Umbilical cord (tissue), 1 donor: ENCODE measurements at regions not wholly inside any gene's neighbourhood (a gene's known extent, or its start where the extent isn't known, plus 50 kb on each side); places are given as distances from the start of the nearest gene placed in this dataset.
A peak's percentile ranks its signal among the peaks of the same experiment; 100 is the strongest.
"Not testable (repeated sequence)": the region's sequence is repeated elsewhere in the genome, so short reads cannot be mapped to it uniquely, and the experiment has no call there.

Experiments
- DNase-seq: peaks from one replicate; pipeline ENCODE4 v3.0.0-alpha.2; 2015; ENCODE audit warnings: low spot score

DNA sequence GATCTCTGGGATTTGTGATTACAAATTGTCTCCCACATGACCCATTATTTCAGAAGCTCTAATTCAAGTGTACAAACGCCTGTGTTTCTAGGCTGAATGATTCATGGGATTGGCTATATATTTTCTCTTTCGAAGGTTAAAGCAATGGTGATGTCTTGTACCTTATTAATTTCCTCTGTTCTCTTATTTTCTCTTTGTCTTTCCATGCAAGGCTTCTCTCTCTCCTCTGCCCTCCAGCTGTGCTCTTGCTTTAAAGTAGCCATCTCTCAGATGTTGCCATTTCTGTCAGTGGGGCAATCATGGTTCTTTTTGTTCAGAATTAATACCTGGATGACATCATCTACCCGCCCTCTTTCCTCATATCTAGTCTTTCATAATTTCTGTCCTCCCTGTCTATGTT, 184.3 kb upstream of the ATP10B start:
- DNase-seq, result no peak

DNA sequence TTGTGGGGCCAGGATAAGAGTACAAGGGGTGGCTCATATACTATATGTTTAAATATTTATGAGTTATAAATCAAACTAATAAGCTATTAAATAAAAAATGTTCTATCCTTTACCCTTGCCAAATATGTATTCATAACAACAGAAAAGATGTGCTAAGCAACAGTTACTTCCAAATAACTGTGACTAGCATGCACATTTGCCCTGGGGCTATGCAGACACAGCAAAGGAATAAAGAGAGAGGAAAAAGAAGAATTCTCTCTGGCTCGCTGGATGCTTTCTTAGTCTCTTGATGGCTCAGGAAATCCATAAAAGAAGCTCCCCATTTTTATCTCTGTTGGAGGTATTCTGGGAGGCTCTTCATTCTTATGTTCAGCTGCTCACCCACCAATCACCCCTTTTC, 182.4 kb upstream of the ATP10B start:
- DNase-seq, result no peak

GRCh38 chr5:161030229-161030628, 178.2 kb upstream of the ATP10B start:
- DNase-seq, result no peak

DNA sequence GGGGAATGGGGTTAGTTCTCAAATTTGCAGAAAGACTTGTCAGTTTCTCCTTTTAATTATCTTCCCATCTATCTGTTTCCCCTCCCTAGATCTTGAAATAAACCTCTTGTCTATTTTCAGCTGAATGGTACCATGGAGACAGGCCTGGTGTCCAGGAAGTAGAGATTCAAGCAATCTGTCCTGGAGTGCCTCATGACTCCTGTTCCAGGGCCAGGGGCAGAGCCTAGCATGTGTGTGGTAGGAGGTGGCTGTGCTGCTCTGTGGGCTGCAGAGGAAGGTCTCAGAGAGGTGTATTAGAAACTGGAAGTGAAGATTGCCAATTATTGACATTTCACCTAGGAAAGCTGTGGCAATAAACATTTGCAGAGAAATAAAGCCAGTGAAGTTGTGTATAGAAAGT, 175.8 kb upstream of the ATP10B start:
- DNase-seq, result no peak

- peak; percentile 4 for DNase-seq
These were observed 171.5 kb upstream of the ATP10B start for GRCh38 chr5:161023551-161023950.

DNA sequence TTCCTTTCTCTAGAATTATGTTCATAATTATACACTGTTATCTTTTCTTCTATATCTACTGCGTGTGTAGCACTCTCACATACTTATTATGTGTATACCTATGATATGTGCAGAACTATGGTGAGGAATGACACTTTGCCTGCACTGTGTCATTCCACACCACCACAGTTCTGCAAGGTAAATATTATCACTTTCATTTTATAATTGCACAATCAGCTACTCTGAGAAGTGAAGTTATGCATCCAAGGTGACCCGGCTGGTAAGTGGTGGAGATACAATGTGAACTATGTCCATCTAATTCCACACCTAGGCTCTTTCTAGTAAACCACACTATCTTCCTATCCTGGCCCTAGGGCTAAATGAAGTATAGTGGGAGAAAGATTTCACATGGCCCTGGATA, 170.1 kb upstream of the ATP10B start:
- no peak for DNase-seq

DNA sequence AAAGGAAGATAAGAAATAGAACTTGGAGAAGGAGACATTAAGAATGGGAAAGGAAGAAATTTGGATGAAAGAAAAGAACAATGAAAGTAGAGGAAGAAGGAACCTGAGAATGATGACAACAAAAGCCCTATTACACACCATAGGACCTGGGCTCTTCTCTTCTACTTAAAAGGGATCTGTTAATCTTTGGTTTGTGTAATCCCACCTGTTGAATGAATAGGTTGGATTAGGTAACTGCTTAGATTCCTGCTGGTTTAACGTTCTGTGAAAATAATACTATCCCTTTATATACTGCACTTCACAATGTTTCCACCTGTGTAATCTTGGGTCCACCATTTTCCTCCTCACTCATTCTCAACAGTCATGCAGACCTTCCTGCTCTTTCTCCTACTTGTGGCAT, 157.8 kb upstream of the ATP10B start:
- DNase-seq, result no peak

- no peak for DNase-seq
These were observed 157.2 kb upstream of the ATP10B start for GRCh38 chr5:161009194-161009593.

DNA sequence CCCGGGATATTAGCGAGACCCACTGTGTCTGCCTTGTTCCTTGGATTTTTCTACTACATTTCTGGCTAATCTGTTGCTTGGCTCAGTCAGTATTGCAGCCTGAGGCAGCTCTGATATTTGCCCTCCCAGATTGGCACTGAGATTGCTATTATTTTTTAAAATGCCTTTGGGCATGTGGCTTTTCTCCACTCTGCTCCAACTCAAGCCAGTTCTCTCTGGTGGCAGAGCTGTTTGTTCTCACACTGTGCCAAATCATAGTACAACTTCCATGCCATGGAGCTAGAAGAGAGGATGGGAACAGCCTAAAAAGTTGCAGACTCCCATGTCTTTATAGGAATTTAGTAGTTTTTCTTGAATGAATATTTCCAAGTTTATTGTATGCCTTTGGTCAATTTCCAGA, 155.9 kb upstream of the ATP10B start:
- no peak for DNase-seq

DNA sequence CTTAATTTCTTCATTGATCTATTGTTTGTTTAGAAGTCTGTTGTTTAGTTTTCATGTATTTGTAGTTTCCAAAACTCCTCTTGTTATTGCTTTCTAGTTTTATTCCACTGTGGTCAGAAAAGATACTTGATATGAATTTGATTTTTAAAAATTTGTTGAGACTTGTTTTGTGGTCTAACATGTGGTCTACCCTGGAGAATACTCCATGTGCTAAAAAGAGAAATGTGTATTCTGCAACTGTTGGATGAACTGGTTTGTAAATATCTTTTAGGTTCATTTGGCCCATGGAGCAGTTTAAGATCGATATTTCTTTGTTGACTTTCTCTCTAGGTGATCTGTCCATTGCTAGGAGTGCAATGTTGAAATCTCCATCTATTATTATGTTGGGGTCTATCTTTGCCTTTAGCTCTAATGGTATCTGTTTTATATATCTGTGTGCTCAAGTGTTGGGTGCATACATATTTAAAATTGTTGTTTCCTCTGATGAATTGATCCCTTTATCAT, 150.6 kb upstream of the ATP10B start:
- DNase-seq, result no peak

DNA sequence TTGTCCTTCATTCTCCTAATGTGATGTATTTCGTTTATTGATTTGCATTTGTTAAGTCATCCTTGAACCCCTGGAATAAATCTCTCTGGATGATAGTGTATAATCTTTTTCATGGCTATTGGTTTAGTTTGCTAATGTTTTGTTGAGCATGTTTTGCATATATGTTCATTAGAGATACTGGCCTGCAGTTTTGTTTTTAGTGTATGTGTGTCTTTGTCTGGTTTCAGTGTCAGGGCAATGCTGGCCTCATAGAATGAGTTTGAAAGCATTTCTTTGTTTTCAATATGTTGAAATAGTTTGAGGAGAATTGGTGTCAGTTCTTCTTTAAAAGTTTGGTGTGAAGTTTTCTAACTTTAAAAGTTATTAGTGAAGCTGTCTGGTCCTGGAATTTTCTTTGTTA, 149.6 kb upstream of the ATP10B start:
- DNase-seq, result no peak

DNA sequence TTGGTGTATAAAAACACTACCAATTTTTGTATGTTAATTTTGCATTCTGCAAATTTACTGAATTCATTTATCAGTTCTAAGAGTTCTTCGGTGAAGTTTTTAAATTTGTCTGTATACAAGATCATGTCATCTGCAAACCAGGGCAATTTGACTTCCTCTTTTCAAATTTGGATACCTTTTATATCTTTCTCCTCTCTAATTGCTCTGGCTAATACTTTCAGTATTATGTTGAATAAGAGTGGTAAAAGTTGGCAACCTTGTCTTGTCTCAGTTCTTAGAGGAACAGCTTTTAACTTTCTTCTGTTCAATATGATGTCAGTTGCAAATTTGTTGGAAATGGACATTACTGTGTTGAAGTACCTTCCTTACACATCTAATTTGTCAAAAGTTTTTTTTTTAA, 149.1 kb upstream of the ATP10B start:
- not testable (repeated sequence) for DNase-seq

DNA sequence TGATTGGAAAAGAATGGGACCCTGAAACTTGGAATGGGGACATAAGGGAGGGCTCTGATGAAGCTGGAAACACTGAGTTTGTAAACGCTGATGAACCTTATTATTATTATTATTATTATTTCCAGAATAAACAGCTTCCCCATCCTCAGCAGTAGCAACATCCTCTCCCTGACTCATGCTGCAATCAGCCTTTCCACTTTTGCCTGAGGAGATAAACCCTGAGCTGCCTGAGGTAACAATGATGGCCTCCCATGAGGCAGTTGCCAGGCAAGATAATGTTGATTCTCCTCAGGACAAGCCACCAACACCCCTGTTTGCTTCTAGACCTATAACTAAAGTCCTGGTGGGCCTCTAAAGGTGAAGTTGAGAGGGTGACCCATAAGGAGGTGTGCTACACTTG, 139.2 kb upstream of the ATP10B start:
- no peak for DNase-seq

DNA sequence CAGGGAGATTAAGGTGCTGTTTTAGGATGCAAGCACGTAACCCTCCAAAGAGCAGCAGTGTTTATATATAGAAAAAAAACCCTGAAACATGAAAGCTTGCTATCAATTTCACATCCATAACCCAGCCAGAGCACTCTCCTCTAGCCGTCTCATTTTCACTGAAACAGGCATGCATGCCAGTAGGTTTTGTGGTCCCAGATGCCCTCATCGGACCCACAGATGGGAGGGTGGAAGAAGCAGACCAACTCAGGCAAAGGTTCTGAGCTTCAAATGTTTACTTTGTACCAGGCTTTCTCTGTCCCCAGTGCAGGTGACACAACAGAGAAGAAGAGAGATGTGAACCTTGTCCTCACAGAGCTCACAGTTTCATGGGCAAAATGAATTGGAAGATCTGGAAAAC, 127.4 kb upstream of the ATP10B start:
- DNase-seq, result no peak

DNA sequence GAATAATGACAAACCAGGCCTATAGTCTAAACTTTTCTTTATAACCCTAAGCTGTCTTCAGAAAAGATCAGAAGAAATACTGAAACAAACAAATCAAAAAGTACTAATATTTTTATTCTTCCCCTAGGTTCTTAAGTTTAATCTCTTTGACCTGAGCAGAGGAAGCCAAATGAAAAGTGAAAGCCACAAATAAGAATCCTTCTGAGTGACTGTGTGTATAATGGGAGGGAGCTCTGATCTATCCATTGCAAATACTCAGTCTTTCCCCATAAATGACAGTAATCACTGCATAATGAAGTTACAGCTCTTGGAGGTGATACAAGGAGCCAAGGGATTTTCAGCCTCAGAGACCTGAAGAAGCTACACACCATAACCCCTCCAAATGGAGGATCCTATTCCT, 126.9 kb upstream of the ATP10B start:
- no peak for DNase-seq

GRCh38 chr5:160976181-160976580, 124.2 kb upstream of the ATP10B start:
- DNase-seq, result peak; percentile 68

DNA sequence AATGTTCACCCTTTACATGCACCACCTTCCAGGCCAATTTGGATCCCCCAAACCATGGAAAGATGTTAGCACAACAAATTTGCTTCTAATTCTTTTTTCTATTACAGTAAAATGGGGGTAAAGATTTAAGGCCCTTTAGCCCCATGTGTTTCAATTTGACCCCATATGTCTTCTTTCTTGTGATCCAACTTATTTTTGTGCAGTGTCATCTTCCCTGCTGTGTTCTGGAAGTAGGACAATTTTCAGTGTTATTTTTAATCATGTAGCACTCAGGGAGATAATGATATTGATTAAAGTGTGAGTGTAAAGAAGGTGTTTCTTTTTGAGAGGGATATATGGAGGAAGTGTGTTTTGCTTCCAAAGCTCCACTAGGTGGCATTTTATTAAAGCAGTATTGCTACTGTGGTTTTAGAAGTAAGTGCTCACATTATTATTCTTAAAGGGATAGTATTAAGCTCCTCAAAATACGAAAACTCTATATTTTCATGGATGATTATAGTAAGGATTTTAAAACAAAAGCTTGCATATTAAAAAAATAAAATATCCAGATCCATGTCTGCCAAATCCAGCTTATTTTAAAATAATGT, 118.7 kb upstream of the ATP10B start:
- no peak for DNase-seq

DNA sequence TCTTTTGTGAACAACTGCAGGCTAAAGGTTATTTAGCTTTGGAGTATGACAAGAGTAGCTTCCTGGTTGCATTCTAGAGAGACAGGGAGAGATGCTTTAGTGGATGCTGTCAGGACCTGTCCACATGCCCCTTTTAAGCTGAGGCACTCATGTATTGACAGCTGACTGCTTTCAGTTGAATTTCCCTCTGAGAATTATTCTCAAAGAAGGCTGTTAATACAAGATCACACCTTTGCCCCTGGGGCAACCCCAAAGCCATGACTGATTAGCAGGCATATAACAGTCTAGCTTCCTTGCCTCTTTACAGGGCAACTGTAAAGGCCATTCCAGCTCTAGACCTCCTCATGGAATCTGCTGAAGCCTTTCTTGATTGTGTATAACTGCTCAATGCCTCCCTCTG, 117.6 kb upstream of the ATP10B start:
- DNase-seq, result no peak

DNA sequence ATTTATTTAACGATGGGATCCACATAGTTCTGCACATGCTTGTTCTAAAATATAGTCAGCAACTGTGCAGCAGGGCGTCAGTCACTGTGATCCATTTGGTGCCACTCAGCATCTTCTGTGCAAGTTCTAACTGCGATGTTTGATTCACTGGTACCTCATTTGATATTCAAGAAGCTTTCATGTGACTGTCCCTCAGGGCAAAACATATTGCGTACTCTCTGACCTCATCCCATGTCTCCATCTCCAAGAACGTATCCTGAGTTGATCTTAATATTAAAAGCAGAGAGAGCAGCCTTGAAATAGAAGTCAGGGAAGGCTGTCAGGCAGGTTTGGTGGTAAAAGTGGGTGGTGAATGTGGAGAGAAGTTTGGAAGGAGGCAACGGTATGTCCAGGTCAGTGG, 116.5 kb upstream of the ATP10B start:
- no peak for DNase-seq

DNA sequence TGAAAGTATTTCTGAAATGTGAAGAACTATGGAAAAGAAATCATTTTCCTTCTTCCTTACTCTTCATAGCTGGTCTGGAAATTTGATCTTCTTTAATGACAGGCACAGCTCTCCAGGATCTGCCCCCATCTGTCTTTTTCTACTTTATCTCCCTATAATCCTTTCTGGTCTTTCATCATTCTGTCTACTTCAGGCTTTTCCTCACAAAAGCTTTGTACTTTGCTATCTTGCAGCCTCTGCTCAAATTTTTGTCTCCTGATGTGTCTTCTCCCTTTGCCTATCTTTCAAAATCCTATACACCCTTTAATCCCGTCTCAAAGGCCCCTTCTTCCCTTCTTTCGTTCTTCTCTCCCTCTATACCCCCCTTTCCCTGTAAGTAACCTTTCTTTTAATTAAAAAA, 114.9 kb upstream of the ATP10B start:
- DNase-seq, result peak; percentile 93

GRCh38 chr5:160961761-160962160, 109.8 kb upstream of the ATP10B start:
- DNase-seq, result no peak

- no peak for DNase-seq
These were observed 109.0 kb upstream of the ATP10B start for GRCh38 chr5:160961038-160961437.

DNA sequence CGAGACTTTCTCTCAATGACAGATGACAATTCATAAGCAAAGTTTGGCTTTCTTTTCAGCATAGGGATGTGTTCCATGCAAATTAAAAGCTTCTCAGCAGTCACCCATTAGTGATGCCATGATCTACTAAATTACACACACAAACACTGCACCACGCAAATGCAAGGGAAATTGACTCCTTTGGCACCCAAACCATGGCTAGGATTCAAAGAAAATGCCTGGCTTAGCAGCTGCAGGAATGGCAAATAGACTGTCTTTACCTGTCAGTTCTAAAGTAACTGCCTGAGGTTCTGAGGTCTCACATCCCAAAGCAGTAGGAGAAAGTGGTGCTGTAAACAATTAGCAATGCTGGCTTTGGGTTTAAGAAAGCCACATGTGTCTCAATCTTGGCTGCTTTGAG, 108.6 kb upstream of the ATP10B start:
- no peak for DNase-seq

GRCh38 chr5:160959804-160960203, 107.8 kb upstream of the ATP10B start:
- no peak for DNase-seq
